ENCODE measurements at regions not wholly inside any gene's neighbourhood (a gene's known extent, or its start where the extent isn't known, plus 50 kb on each side); places are given as distances from the start of the nearest gene placed in this dataset.
"Not testable (repeated sequence)": the region's sequence is repeated elsewhere in the genome, so short reads cannot be mapped to it uniquely, and the experiment has no call there.

DNA sequence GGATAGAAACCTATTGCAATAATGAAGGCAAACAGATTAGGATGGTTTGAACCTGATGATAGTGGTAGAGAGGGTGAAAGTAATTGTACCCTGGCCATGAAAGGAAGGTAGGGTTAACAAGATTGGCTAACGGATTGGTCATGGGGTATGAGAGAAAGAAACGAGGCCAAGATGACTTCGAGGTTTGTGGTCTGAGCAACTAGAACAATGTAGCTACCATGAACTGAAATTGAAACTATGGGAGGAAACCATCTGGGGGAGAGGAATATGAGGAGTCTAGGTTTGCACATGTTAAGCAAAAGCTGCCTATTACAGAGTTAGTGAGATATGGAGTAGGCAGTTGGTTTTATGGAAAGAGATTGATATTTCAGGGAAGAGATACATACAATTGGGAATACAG lies 406.0 kb downstream of the PRELID2 start:
- Histone ChIP-seq H3K27me3 (no peaks in the 10 kb centered on the region), H3K4me1 (no peaks in the 10 kb centered on the region), H3K27ac (no peak overlapping the region), H3K36me3 (no peaks in the 10 kb centered on the region), H3K4me3 (no peak overlapping the region), H3K9me3 (peaks cover 0 to 9% of the 10 kb centered on the region in 2 donors)
- TF ChIP-seq, protein P1, sequence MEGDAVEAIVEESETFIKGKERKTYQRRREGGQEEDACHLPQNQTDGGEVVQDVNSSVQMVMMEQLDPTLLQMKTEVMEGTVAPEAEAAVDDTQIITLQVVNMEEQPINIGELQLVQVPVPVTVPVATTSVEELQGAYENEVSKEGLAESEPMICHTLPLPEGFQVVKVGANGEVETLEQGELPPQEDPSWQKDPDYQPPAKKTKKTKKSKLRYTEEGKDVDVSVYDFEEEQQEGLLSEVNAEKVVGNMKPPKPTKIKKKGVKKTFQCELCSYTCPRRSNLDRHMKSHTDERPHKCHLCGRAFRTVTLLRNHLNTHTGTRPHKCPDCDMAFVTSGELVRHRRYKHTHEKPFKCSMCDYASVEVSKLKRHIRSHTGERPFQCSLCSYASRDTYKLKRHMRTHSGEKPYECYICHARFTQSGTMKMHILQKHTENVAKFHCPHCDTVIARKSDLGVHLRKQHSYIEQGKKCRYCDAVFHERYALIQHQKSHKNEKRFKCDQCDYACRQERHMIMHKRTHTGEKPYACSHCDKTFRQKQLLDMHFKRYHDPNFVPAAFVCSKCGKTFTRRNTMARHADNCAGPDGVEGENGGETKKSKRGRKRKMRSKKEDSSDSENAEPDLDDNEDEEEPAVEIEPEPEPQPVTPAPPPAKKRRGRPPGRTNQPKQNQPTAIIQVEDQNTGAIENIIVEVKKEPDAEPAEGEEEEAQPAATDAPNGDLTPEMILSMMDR (IDR thresholded peaks at IDR 0.05): no peak
- DNase-seq (ENCODE audit: low spot score in 2 of 2): no peak
- intact Hi-C loops (cut with DNase I): no loop called here

DNA sequence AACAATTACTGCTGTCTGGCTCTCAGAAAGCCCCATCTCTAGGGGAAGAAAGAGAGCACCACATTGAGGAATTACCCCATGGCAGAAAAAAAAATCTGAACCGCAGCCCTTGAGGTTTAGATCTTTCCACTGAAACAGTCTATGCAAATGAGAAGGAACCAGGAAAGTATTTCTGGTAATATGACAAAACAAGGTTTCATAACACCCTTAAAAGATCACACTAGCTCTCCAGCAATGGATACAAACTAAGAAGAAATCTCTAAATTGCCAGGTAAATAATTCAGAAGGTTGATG lies 427.1 kb downstream of the PRELID2 start:
- Histone ChIP-seq H3K4me3 (no peak overlapping the region), H3K27me3 (no peaks in the 10 kb centered on the region), H3K4me1 (no peaks in the 10 kb centered on the region), H3K27ac (no peak overlapping the region), H3K9me3 (peaks cover 12 to 37% of the 10 kb centered on the region in 2 donors), H3K36me3 (no peaks in the 10 kb centered on the region)
- TF ChIP-seq, protein P1 (IDR thresholded peaks at IDR 0.05): no peak
- intact Hi-C loops (cut with DNase I): no loop called here
- no peak for DNase-seq (ENCODE audit: low spot score in 2 of 2)

DNA sequence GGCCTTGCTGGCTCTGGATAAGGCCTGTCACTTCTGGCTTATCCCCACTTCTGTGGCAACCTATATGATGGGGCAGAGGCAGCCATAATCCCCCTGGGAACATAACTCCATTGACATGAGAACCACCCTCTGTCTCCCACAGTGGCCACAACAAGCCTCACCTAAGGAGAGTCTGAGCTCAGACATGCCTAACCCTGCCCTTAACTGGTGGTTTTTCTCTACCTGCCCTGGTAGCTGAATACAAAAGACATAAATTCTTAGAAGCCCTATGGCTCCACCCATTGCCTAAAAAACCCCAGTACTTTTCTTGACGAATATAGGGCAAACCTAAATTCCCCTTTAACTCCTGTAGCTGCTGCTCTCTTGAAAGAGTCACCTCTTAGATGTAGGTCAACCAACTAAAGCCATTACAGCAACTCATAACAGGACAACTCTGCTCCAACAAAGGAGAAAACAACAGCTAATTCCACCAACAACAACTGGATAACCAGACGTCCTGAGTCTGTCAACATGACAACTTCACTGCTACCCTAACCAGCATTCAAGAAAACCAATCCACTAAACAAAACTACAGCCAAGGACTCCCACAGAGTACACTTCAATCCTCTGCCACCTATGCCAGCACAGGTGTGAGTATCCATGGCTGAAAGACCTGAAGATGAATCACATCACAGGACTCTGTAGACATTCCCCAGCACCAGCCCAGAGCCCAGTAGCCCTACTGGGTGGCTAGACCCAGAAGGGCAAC lies 427.7 kb downstream of the PRELID2 start:
- no peak overlapping the region for H3K27ac ChIP-seq
- peaks cover 12 to 32% of the 10 kb centered on the region in 2 donors for H3K9me3 ChIP-seq
- H3K4me1 ChIP-seq: no peaks in the 10 kb centered on the region
- TF ChIP-seq, protein P1 (IDR thresholded peaks at IDR 0.05): no peak
- H3K4me3 ChIP-seq: no peak overlapping the region
- DNase-seq (ENCODE audit: low spot score in 2 of 2): no peak
- no peaks in the 10 kb centered on the region for H3K27me3 ChIP-seq
- intact Hi-C loops (cut with DNase I): no loop called here
- H3K36me3 ChIP-seq: no peaks in the 10 kb centered on the region

DNA sequence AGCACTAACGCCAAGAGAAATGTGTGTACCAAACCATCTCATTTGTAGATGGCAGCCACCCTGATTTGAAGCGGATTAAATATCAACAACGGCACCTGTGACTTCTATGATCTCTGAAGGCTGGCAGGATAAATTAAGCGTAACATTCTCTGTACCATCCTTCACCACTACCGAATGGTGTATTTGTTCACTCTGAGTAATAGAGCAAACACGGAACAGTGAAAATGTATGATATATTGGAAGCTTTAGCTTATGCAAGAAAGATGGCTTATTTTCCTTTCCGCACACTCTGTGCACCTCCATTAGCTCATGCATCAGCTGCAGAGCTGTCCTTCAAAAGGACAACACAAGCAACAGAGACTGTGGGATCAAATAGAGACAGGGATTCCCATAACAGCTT lies 431.1 kb downstream of the PRELID2 start:
- intact Hi-C loops (cut with DNase I): no loop called here
- Histone ChIP-seq H3K4me1 (no peaks in the 10 kb centered on the region), H3K9me3 (peaks cover 3 to 6% of the 10 kb centered on the region in 2 donors), H3K36me3 (no peaks in the 10 kb centered on the region), H3K4me3 (no peak overlapping the region), H3K27me3 (no peaks in the 10 kb centered on the region), H3K27ac (no peak overlapping the region)
- DNase-seq (ENCODE audit: low spot score in 2 of 2): no peak
- TF ChIP-seq, protein P1 (IDR thresholded peaks at IDR 0.05): no peak

DNA sequence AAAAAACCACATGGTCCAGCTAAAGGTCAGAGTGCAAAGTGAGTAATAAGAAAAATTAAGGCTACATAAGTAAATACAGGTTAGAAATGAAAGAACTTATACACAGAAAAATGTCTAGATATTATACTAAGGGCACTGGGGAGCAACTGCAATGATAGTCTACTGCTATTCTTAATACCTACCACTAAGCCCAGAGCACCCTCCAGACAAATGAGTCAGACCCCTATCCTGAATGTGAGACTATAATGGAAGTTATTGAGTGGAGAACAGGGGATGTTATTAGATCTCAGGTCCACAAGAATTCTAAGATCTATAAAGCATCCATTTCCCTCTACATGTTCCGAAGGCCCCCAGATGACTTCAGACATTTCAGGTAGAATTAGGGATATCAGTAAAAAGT lies 438.3 kb downstream of the PRELID2 start:
- no peak for DNase-seq (ENCODE audit: low spot score in 2 of 2)
- Histone ChIP-seq H3K9me3 (no peaks in the 10 kb centered on the region), H3K27ac (no peak overlapping the region), H3K4me3 (no peak overlapping the region), H3K36me3 (no peaks in the 10 kb centered on the region), H3K4me1 (no peaks in the 10 kb centered on the region), H3K27me3 (no peaks in the 10 kb centered on the region)
- intact Hi-C loops (cut with DNase I): no loop called here
- TF ChIP-seq, protein P1 (IDR thresholded peaks at IDR 0.05): no peak

DNA sequence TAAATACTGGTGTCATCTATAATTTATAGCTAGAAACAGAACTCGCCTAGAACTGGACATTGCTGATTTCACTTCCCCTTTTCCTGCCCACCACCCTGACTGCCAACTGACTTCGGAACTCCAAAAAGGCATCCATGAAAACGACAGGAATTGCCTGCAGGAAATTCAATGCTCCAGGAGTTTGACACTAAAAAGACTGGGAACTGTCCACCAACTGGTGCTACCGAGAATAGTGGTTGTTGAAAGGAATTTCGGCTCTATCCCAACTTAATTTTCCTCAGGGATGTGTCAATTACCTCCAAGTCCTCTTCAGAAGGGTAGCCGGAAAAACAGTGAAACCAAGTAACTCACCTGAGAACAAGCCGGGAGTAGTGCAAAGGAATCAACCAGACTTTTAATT lies 440.0 kb downstream of the PRELID2 start:
- H3K4me1 ChIP-seq; H3K36me3 ChIP-seq; H3K4me3 ChIP-seq; H3K27me3 ChIP-seq; intact Hi-C loops (cut with DNase I); H3K9me3 ChIP-seq; H3K27ac ChIP-seq; DNase-seq (ENCODE audit: low spot score in 2 of 2): not testable (repeated sequence)

Data from ascending aorta (tissue), 2 donors.